Esophagus muscularis mucosa (tissue), 4 donors: ENCODE measurements at regions not wholly inside any gene's neighbourhood (a gene's known extent, or its start where the extent isn't known, plus 50 kb on each side); places are given as distances from the start of the nearest gene placed in this dataset.

Experiments
- DNase-seq: peaks from one replicate; pipeline ENCODE4 v3.0.0-alpha.2; 2017; ENCODE audit errors: extremely low spot score
- H3K27ac ChIP-seq, 4 donors: fragments of 200-600 bp; sonication (generic); replicated peaks in 1 of 4; 1 replicate in 3 of 4; 2 replicates in 1 of 4; pipeline ENCODE4 v1.5.1; 2016 to 2019; ENCODE audit warnings: mild to moderate bottlenecking in 1 of 4
- H3K27me3 ChIP-seq, 4 donors: fragments of 200-600 bp; sonication (generic); one replicate each; pipeline versions ENCODE4 v1.5.1 to v1.6.0; 2016 to 2019
- H3K36me3 ChIP-seq, 4 donors: fragments of 200-600 bp; sonication (generic); one replicate each; pipeline ENCODE4 v1.5.1; 2016 to 2019
- H3K4me1 ChIP-seq, 4 donors: fragments of 200-600 bp; sonication (generic); one replicate each; pipeline ENCODE4 v1.5.1; 2016 to 2019
- H3K4me3 ChIP-seq, 4 donors: fragments of 200-600 bp; sonication (generic); 1 replicate in 2 of 4; 2 replicates in 2 of 4; pipeline ENCODE4 v1.5.1; 2016 to 2019; ENCODE audit warnings: mild to moderate bottlenecking in 4 of 4, moderate library complexity in 1 of 4
- H3K9me3 ChIP-seq, 4 donors: fragments of 200-600 bp; sonication (generic); 1 replicate in 3 of 4; 2 replicates in 1 of 4; pipeline ENCODE4 v1.5.1; 2016 to 2019
- EP300 ChIP-seq: sonication (generic); formaldehyde crosslinking; IDR thresholded peaks from one replicate; pipeline ENCODE4 v1.6.1; 2017; ENCODE audit warnings: antibody characterized with exemption
- POLR2A ChIP-seq: fragments of 450-650 bp; IDR thresholded peaks from one replicate; pipeline ENCODE4 v1.6.1; 2017; ENCODE audit warnings: antibody characterized with exemption, moderate library complexity, mild to moderate bottlenecking, low read depth
- POLR2AphosphoS5 ChIP-seq, 2 donors: sonication (generic); formaldehyde crosslinking; IDR thresholded peaks; one replicate each; pipeline ENCODE4 v1.6.1; 2017; ENCODE audit warnings: antibody characterized with exemption in 2 of 2
- WGBS: methylation state at CpG from one replicate; pipeline ENCODE4 v1.1.5; 2018; 5-methylcytosine and 5-hydroxymethylcytosine counted together
- intact Hi-C: fragments of 100-400 bp; cut with DNase I; formaldehyde crosslinking; loops from one replicate; pipeline ENCODE4 v1.15.1; 2023
- TF ChIP-seq, protein P1 (sequence below), 3 experiments: fragments of 200-600 bp in 2 of 3; fragments of 450-650 bp in 1 of 3; sonication (generic) in 2 of 3; IDR thresholded peaks; one replicate each; pipeline ENCODE4 v1.5.1; 2017 to 2019; ENCODE audit warnings: antibody characterized with exemption in 3 of 3, mild to moderate bottlenecking in 2 of 3, moderate library complexity in 1 of 3

- intact Hi-C loops = no loop called here
- Histone ChIP-seq H3K27me3 (peaks cover 0 to 25% (median 0%) of the 10 kb centered on the region in 4 donors), H3K4me1 (peaks cover 0 to 14% (median 2%) of the 10 kb centered on the region in 4 donors), H3K4me3 (no peak overlapping the region), H3K27ac (no peak overlapping the region), H3K36me3 (no peaks in the 10 kb centered on the region), H3K9me3 (no peaks in the 10 kb centered on the region)
- no peak for DNase-seq
- 8% methylated on average over 9 of the region's 9 CpGs for WGBS
- TF ChIP-seq POLR2A (no peak), POLR2AphosphoS5 (IDR thresholded peaks at IDR 0.05) (no peak), EP300 (no peak)
- TF ChIP-seq, protein P1, sequence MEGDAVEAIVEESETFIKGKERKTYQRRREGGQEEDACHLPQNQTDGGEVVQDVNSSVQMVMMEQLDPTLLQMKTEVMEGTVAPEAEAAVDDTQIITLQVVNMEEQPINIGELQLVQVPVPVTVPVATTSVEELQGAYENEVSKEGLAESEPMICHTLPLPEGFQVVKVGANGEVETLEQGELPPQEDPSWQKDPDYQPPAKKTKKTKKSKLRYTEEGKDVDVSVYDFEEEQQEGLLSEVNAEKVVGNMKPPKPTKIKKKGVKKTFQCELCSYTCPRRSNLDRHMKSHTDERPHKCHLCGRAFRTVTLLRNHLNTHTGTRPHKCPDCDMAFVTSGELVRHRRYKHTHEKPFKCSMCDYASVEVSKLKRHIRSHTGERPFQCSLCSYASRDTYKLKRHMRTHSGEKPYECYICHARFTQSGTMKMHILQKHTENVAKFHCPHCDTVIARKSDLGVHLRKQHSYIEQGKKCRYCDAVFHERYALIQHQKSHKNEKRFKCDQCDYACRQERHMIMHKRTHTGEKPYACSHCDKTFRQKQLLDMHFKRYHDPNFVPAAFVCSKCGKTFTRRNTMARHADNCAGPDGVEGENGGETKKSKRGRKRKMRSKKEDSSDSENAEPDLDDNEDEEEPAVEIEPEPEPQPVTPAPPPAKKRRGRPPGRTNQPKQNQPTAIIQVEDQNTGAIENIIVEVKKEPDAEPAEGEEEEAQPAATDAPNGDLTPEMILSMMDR (IDR thresholded peaks at IDR 0.05) = peak; percentile 79 to 87 (median 83)
These were observed 87.2 kb downstream of the PTTG1 start for GRCh38 chr5:160508780-160509361.

- no peak for DNase-seq
- Histone ChIP-seq H3K27ac (no peak overlapping the region), H3K36me3 (no peaks in the 10 kb centered on the region), H3K27me3 (peaks cover 0 to 25% (median 0%) of the 10 kb centered on the region in 4 donors), H3K4me3 (no peak overlapping the region), H3K4me1 (peaks cover 0 to 10% (median 2%) of the 10 kb centered on the region in 4 donors), H3K9me3 (no peaks in the 10 kb centered on the region)
- TF ChIP-seq POLR2AphosphoS5 (IDR thresholded peaks at IDR 0.05) (no peak), EP300 (no peak), POLR2A (no peak)
- TF ChIP-seq, protein P1 (IDR thresholded peaks at IDR 0.05) = no peak
- 56% methylated on average over 12 of the region's 12 CpGs for WGBS
- intact Hi-C loops = no loop called here
These were observed 89.8 kb downstream of the PTTG1 start for GRCh38 chr5:160511280-160511929.
